ENCODE measurements at regions not wholly inside any gene's neighbourhood (a gene's known extent, or its start where the extent isn't known, plus 50 kb on each side); places are given as distances from the start of the nearest gene placed in this dataset.
A peak's percentile ranks its signal among the peaks of the same experiment; 100 is the strongest.

DNA sequence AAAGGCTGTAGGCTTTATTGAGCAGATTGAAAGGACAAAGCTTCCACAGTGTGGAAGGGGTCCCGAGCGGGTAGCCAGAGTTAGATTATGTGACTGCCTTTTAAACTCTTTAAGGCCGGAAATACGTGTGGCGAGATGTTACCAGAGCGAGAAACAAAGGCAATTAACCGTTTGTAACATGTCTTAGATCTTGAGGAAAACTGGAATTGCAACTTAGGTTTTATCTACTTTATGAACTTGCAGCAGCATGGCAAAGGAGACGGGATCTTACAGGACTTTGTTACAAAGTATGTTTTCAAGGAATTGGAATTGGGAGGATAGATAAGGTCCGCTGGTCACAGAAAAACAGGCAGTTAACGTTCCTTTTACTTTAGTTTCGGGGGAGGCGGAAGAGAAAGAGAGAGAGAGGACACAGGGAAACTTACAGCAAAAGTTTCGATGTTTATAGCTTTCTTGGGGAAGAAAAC is 594.7 kb upstream of the ADGRB3 start (continued):
- TF ChIP-seq SRF (CRISPR knock-in tag; IDR thresholded peaks at IDR 0.05) (peak in 1 of 2 experiments; percentile 30; a peak in 1 of 4 replicates), CEBPG (CRISPR knock-in tag; IDR thresholded peaks at IDR 0.05) (no peak), CEBPG (tag; conservative IDR thresholded peaks at IDR 0.05 in 1 of 2, IDR thresholded peaks at IDR 0.05 in 1 of 2) (peak; percentile 19 to 36; a peak in 2 of 4 replicates), HEY1 (CRISPR knock-in tag; IDR thresholded peaks at IDR 0.05; ENCODE audit: borderline replicate concordance) (no peak), CREM (IDR thresholded peaks at IDR 0.05; ENCODE audit: low read depth) (no peak), FOXK2 (conservative IDR thresholded peaks at IDR 0.05 in 1 of 2, IDR thresholded peaks at IDR 0.05 in 1 of 2; ENCODE audit: low read depth in 2 of 2) (no peak; a peak in 1 of 4 replicates), RAD21 (CRISPR knock-in tag; conservative IDR thresholded peaks at IDR 0.05 in 1 of 2, IDR thresholded peaks at IDR 0.05 in 1 of 2) (0 out of 4 replicates have a peak, but pooled peaks of 1 of the 2 experiments have one; percentile 17), SMAD4 (CRISPR knock-in tag; conservative IDR thresholded peaks at IDR 0.05) (peak; percentile 65; the same call in 1 of the 2 replicates), PTTG1 (tag; IDR thresholded peaks at IDR 0.05; ENCODE audit: low read depth) (no peak), SAFB2 (IDR thresholded peaks at IDR 0.05; ENCODE audit: borderline replicate concordance, low read depth, low read length, severe bottlenecking) (no peak), HDGF (IDR thresholded peaks at IDR 0.05) (no peak), CCNT2 (IDR thresholded peaks at IDR 0.05; ENCODE audit: borderline replicate concordance, extremely low read depth, insufficient read length, low read depth, low read length) (no peak), SLC30A9 (CRISPR knock-in tag; IDR thresholded peaks at IDR 0.05) (no peak), ZNF778 (CRISPR knock-in tag; IDR thresholded peaks at IDR 0.05) (no peak)
- TF ChIP-seq, protein P1, sequence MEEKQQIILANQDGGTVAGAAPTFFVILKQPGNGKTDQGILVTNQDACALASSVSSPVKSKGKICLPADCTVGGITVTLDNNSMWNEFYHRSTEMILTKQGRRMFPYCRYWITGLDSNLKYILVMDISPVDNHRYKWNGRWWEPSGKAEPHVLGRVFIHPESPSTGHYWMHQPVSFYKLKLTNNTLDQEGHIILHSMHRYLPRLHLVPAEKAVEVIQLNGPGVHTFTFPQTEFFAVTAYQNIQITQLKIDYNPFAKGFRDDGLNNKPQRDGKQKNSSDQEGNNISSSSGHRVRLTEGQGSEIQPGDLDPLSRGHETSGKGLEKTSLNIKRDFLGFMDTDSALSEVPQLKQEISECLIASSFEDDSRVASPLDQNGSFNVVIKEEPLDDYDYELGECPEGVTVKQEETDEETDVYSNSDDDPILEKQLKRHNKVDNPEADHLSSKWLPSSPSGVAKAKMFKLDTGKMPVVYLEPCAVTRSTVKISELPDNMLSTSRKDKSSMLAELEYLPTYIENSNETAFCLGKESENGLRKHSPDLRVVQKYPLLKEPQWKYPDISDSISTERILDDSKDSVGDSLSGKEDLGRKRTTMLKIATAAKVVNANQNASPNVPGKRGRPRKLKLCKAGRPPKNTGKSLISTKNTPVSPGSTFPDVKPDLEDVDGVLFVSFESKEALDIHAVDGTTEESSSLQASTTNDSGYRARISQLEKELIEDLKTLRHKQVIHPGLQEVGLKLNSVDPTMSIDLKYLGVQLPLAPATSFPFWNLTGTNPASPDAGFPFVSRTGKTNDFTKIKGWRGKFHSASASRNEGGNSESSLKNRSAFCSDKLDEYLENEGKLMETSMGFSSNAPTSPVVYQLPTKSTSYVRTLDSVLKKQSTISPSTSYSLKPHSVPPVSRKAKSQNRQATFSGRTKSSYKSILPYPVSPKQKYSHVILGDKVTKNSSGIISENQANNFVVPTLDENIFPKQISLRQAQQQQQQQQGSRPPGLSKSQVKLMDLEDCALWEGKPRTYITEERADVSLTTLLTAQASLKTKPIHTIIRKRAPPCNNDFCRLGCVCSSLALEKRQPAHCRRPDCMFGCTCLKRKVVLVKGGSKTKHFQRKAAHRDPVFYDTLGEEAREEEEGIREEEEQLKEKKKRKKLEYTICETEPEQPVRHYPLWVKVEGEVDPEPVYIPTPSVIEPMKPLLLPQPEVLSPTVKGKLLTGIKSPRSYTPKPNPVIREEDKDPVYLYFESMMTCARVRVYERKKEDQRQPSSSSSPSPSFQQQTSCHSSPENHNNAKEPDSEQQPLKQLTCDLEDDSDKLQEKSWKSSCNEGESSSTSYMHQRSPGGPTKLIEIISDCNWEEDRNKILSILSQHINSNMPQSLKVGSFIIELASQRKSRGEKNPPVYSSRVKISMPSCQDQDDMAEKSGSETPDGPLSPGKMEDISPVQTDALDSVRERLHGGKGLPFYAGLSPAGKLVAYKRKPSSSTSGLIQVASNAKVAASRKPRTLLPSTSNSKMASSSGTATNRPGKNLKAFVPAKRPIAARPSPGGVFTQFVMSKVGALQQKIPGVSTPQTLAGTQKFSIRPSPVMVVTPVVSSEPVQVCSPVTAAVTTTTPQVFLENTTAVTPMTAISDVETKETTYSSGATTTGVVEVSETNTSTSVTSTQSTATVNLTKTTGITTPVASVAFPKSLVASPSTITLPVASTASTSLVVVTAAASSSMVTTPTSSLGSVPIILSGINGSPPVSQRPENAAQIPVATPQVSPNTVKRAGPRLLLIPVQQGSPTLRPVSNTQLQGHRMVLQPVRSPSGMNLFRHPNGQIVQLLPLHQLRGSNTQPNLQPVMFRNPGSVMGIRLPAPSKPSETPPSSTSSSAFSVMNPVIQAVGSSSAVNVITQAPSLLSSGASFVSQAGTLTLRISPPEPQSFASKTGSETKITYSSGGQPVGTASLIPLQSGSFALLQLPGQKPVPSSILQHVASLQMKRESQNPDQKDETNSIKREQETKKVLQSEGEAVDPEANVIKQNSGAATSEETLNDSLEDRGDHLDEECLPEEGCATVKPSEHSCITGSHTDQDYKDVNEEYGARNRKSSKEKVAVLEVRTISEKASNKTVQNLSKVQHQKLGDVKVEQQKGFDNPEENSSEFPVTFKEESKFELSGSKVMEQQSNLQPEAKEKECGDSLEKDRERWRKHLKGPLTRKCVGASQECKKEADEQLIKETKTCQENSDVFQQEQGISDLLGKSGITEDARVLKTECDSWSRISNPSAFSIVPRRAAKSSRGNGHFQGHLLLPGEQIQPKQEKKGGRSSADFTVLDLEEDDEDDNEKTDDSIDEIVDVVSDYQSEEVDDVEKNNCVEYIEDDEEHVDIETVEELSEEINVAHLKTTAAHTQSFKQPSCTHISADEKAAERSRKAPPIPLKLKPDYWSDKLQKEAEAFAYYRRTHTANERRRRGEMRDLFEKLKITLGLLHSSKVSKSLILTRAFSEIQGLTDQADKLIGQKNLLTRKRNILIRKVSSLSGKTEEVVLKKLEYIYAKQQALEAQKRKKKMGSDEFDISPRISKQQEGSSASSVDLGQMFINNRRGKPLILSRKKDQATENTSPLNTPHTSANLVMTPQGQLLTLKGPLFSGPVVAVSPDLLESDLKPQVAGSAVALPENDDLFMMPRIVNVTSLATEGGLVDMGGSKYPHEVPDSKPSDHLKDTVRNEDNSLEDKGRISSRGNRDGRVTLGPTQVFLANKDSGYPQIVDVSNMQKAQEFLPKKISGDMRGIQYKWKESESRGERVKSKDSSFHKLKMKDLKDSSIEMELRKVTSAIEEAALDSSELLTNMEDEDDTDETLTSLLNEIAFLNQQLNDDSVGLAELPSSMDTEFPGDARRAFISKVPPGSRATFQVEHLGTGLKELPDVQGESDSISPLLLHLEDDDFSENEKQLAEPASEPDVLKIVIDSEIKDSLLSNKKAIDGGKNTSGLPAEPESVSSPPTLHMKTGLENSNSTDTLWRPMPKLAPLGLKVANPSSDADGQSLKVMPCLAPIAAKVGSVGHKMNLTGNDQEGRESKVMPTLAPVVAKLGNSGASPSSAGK (IDR thresholded peaks at IDR 0.05): no peak
- TF ChIP-seq, protein P2, sequence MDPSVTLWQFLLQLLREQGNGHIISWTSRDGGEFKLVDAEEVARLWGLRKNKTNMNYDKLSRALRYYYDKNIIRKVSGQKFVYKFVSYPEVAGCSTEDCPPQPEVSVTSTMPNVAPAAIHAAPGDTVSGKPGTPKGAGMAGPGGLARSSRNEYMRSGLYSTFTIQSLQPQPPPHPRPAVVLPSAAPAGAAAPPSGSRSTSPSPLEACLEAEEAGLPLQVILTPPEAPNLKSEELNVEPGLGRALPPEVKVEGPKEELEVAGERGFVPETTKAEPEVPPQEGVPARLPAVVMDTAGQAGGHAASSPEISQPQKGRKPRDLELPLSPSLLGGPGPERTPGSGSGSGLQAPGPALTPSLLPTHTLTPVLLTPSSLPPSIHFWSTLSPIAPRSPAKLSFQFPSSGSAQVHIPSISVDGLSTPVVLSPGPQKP (CRISPR knock-in tag; IDR thresholded peaks at IDR 0.05): no peak

Measured in K562 (cell line).